Stimulated activated CD4-positive, alpha-beta T cell treated with anti-CD3 and anti-CD28 coated beads, Interleukin-1b, Interleukin-23, amount 100 ng/mL, for 1 hour (primary cell): ENCODE measurements at regions not wholly inside any gene's neighbourhood (a gene's known extent, or its start where the extent isn't known, plus 50 kb on each side); places are given as distances from the start of the nearest gene placed in this dataset.
"Not testable (repeated sequence)": the region's sequence is repeated elsewhere in the genome, so short reads cannot be mapped to it uniquely, and the experiment has no call there.

Source experiments
- DNase-seq, 2 donors: peaks; one replicate each; pipeline ENCODE4 v3.0.0-alpha.2; 2020; ENCODE audit warnings: low read depth in 2 of 2

DNA sequence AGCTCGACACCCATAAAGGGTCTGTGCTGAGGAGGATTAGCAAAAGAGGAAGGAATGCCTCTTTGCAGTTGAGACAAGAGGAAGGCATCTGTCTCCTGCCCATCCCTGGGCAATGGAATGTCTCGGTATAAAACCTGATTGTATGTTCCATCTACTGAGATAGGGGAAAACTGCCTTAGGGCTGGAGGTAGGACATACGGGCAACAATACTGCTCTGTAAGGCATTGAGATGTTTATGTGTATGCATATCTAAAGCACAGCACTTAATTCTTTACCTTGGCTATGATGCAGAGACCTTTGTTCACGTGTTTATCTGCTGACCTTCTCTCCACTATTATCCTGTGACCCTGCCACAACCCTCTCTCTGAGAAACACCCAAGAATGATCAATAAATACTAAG is 210.7 kb downstream of the POTED start:
- DNase-seq, result not testable (repeated sequence)

DNA sequence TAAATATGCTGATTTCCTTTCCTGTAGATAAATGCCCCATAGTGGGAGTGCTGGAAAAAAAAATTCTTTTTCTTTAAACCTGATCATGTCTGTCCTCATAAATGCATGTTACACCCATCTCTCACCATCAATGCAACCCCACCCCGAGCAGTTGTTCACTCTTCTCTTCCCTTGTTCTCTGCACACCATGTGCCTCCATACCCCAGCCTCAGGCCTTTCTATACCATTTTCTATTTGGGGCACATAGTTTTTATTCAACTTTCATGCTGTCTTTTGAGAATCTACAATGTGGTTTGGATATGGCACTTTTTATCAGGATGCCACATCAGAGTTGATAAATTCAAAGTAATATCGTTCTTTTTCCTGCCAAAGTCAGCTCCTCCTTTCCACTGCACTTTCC is 202.6 kb downstream of the POTED start:
- DNase-seq, result not testable (repeated sequence)

DNA sequence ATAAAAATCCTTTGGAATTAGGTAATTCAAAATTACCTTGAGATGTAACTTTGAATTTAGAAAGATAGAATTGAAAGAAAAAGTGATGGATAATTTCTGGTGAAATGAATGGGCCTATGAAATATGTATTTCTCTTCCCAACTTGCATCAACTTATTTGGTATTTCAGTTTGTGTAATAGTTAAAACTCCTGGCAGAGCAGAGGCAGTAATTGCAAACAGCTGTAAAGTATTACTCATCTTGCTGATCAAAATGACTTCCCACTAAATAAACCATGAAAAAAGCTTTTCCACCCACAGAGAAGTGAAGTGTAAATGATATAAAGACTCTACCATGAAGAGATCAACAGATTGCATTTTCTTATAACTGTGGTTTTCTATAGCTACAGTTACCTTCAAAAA is 201.0 kb downstream of the POTED start:
- DNase-seq, result not testable (repeated sequence)

DNA sequence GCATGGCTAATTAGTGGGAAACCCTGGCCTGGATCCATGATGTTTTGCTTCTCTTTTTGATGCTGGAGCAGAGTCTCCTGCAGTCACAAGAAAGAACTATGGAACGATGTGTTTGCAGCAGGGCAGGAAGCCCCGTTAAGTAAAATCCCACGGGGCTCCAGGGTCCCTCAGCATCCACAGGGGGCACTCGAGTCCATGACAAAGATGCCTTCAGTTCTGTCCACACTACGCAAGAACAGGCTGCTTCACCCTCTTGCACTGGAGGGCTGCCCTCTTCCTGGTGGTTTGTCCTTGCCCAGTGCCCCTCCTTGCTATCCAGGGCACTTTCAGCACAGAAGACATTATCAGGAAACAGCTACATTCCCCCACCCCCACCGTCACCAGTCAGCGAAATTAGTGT is 196.9 kb downstream of the POTED start:
- not testable (repeated sequence) for DNase-seq

DNA sequence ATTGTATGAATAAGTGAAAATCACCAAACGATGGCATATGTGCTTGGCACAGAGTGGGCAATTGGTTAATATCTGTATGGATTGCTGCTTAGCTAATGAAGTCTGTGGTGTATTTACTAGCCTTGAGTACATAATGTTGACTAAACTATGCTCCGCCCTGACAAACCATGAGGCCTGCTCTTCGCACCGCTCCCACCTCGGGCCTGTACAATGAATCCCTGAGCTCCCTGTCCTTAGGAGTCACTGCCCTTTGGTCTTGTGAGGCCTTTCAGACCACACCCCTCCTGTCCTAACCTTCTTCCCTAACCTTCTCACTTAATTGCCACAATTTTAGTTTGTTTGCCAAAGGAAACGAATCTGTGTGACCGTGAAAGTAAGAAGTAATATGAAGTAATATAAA is 193.2 kb downstream of the POTED start:
- DNase-seq, result not testable (repeated sequence)
